Erythroblast (primary cell): ENCODE measurements at regions not wholly inside any gene's neighbourhood (a gene's known extent, or its start where the extent isn't known, plus 50 kb on each side); places are given as distances from the start of the nearest gene placed in this dataset.

Experiments used
- GATA1 ChIP-seq: IDR thresholded peaks from 2 replicates; pipeline ENCODE4 v1.6.1; 2011; ENCODE audit warnings: low read depth, mild to moderate bottlenecking, control low read depth, low read length, moderate library complexity
- POLR2A ChIP-seq: IDR thresholded peaks from 2 replicates; pipeline ENCODE4 v1.6.1; 2011; ENCODE audit warnings: mild to moderate bottlenecking, low read length

GRCh38 chr18:66994790-66995189, 390.9 kb upstream of the CDH19 start:
- no peak for TF ChIP-seq POLR2A
- TF ChIP-seq GATA1: no peak
